Brain microvascular endothelial cell (primary cell): ENCODE measurements at regions not wholly inside any gene's neighbourhood (a gene's known extent, or its start where the extent isn't known, plus 50 kb on each side); places are given as distances from the start of the nearest gene placed in this dataset.

Experiments used
- DNase-seq: peaks from one replicate; pipeline ENCODE4 v3.0.0-alpha.2; 2020
- H3K27ac ChIP-seq: fragments of 250-450 bp; sonication (Bioruptor Pico); 2 replicates; pipeline ENCODE4 v1.5.1; 2020; ENCODE audit warnings: mild to moderate bottlenecking, moderate library complexity
- H3K27me3 ChIP-seq: fragments of 250-450 bp; sonication (Bioruptor Pico); replicated peaks from 2 replicates; pipeline ENCODE4 v1.5.1; 2020; ENCODE audit warnings: mild to moderate bottlenecking
- H3K36me3 ChIP-seq: fragments of 250-450 bp; sonication (Bioruptor Pico); replicated peaks from 2 replicates; pipeline ENCODE4 v1.5.1; 2020; ENCODE audit warnings: mild to moderate bottlenecking
- H3K4me3 ChIP-seq: 2 replicates; pipeline ENCODE4 v1.5.1; 2011; ENCODE audit warnings: low read depth, mild to moderate bottlenecking, control low read depth, low read length, moderate library complexity
- CTCF ChIP-seq: IDR thresholded peaks from 2 replicates; pipeline ENCODE4 v1.5.1; 2011; ENCODE audit warnings: low read depth, mild to moderate bottlenecking, moderate library complexity, low read length, control low read depth, inconsistent platforms; ENCODE audit errors: missing control alignments
- in situ Hi-C: cut with HindIII; loops from 2 replicates; pipeline ENCODE4 v1.10.0; 2017; ENCODE audit warnings: low sequenced_read_pairs, low pct_ligation_motif_present

DNA sequence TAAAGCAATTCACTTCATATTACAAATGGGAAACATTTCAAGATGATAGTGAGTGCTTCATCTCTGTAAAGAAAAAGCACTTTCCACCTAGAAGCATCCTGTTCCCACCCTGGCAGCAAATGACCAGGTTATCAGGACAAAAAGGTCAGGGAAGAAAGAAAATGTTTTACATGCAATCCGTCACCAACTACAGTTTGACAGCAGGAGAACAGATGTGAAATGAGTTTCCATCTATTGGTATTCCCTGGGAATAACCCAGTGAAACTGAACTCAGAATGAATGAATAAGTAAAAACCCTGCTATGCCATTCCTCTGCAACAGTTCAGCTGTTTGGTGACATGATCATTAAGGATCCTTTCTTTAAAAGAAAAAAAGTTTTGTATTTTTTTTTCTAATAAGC is 67.6 kb downstream of the HTR1A start:
- Histone ChIP-seq H3K36me3 (no peaks in the 10 kb centered on the region), H3K27ac (no peak overlapping the region), H3K27me3 (no peaks in the 10 kb centered on the region), H3K4me3 (no peak overlapping the region)
- no peak for TF ChIP-seq CTCF
- no peak for DNase-seq
- in situ Hi-C loops = no loop called here

DNA sequence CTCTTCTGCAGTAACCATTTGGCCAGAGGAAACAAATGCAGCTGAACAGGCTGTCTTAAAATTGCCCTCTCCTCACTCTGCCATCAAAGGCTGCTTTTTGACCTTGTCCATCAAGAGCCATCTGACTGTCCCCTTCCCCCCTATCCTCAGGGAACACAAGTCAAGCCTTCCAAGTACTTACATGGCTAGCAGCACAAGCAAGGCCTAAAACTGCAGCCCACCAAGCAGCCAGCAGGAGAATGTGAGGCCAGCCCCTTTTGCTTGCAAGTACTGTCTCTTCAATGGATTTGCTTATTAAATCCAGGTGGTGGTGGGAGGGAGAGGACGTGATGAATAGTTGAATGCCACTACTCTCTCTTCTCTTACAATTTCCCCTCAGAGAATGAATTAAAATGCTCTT is 83.5 kb downstream of the HTR1A start:
- in situ Hi-C loops = no loop called here
- H3K36me3 ChIP-seq = no peaks in the 10 kb centered on the region
- no peaks in the 10 kb centered on the region for H3K27me3 ChIP-seq

DNA sequence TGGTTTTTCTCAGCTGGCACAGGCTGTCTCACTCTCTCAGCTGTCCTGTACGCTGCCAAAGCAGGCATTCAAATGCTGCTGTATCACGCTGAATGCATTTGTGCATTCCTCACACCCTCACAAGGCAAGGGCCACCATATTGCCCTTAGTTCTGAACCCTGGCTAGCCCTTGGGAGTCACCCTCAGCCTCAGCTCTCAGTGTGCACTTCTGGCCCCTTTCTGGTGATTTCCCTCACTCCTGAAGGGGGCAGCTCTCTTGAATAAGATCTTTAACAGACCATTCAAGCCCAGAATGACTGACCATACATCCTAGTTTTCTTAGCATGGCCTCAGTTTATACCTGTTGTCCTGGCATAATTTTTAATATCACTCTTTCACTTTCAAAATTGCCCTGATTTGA is 84.3 kb downstream of the HTR1A start:
- no peaks in the 10 kb centered on the region for H3K27me3 ChIP-seq
- DNase-seq = no peak
- no peaks in the 10 kb centered on the region for H3K36me3 ChIP-seq
- TF ChIP-seq CTCF = no peak
- in situ Hi-C loops = no loop called here
- no peak overlapping the region for H3K27ac ChIP-seq
- no peak overlapping the region for H3K4me3 ChIP-seq

More for the DNA sequence above, 83.5 kb downstream of the HTR1A start:
- Histone ChIP-seq H3K27ac (no peak overlapping the region), H3K4me3 (no peak overlapping the region)
- no peak for DNase-seq
- no peak for TF ChIP-seq CTCF

GRCh38 chr5:63860379-63860778 is 101.9 kb downstream of the HTR1A start:
- in situ Hi-C loops = no loop called here
- no peak overlapping the region for H3K4me3 ChIP-seq
- no peak overlapping the region for H3K27ac ChIP-seq
- no peaks in the 10 kb centered on the region for H3K36me3 ChIP-seq
- no peaks in the 10 kb centered on the region for H3K27me3 ChIP-seq
- DNase-seq = no peak
- TF ChIP-seq CTCF = no peak

GRCh38 chr5:63854076-63854475 is 108.2 kb downstream of the HTR1A start:
- Histone ChIP-seq H3K36me3 (no peaks in the 10 kb centered on the region), H3K27me3 (no peaks in the 10 kb centered on the region), H3K4me3 (no peak overlapping the region), H3K27ac (no peak overlapping the region)
- no peak for TF ChIP-seq CTCF
- in situ Hi-C loops = no loop called here
- DNase-seq = no peak

DNA sequence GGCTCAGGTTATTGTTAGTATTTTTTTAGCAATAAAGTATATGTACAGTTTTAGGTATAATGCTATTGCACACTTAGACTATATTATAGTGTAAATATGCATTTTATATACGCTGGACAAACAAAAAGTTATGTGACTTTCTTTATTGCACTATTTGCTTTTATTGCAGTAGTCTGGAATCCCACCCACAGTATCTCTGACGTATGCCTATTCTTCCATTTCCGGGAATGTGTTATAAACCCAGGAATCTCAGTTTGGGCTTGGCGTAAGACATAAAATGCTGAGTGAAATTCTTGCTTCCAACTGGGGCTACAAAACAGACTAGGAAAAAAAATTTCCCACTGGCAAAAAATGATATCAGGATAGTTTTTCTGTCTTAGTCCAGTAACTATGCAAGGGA is 119.1 kb downstream of the HTR1A start:
- no peak overlapping the region for H3K27ac ChIP-seq
- TF ChIP-seq CTCF = no peak
- H3K36me3 ChIP-seq = no peaks in the 10 kb centered on the region
- in situ Hi-C loops = no loop called here
- no peak for DNase-seq
- H3K27me3 ChIP-seq = no peaks in the 10 kb centered on the region
- H3K4me3 ChIP-seq = no peak overlapping the region
